ENCODE measurements at regions not wholly inside any gene's neighbourhood (a gene's known extent, or its start where the extent isn't known, plus 50 kb on each side); places are given as distances from the start of the nearest gene placed in this dataset.
A peak's percentile ranks its signal among the peaks of the same experiment; 100 is the strongest.

- H3K27ac ChIP-seq (ENCODE audit: low read length): no peak overlapping the region
- no peaks in the 10 kb centered on the region for H3K9me3 ChIP-seq (ENCODE audit: control insufficient read depth, insufficient read depth, low read length)
- no CpG with 5 or more reads among the region's 2 CpGs for WGBS (ENCODE audit: insufficient coverage, insufficient read length)
- H3K27me3 ChIP-seq (ENCODE audit: control insufficient read depth, insufficient read depth, low read length): no peaks in the 10 kb centered on the region
- H3K4me3 ChIP-seq (ENCODE audit: low read length): no peak overlapping the region
- peak; percentile 16 for DNase-seq (ENCODE audit: low read depth, low spot score)
- H3K36me3 ChIP-seq (ENCODE audit: control insufficient read depth, insufficient read depth, low read length): no peaks in the 10 kb centered on the region
- H3K4me1 ChIP-seq (ENCODE audit: control insufficient read depth, insufficient read depth, low read length): no peaks in the 10 kb centered on the region; the same call in 1 of the 2 replicates
Observed at GRCh38 chr12:63068857-63069442, 82.1 kb downstream of the AVPR1A start.

- Histone ChIP-seq H3K27me3 (ENCODE audit: control insufficient read depth, insufficient read depth, low read length) (no peaks in the 10 kb centered on the region), H3K9me3 (ENCODE audit: control insufficient read depth, insufficient read depth, low read length) (no peaks in the 10 kb centered on the region), H3K4me3 (ENCODE audit: low read length) (no peak overlapping the region), H3K36me3 (ENCODE audit: control insufficient read depth, insufficient read depth, low read length) (no peaks in the 10 kb centered on the region), H3K27ac (ENCODE audit: low read length) (no peak overlapping the region), H3K4me1 (ENCODE audit: control insufficient read depth, insufficient read depth, low read length) (no peaks in the 10 kb centered on the region; the same call in 1 of the 2 replicates)
- no CpG with 5 or more reads among the region's 4 CpGs for WGBS (ENCODE audit: insufficient coverage, insufficient read length)
- DNase-seq (ENCODE audit: low read depth, low spot score): no peak
Observed at GRCh38 chr12:63066782-63067181, 84.2 kb downstream of the AVPR1A start.

- Histone ChIP-seq H3K4me1 (ENCODE audit: control insufficient read depth, insufficient read depth, low read length) (no peaks in the 10 kb centered on the region; the same call in 1 of the 2 replicates), H3K27ac (ENCODE audit: low read length) (no peak overlapping the region), H3K4me3 (ENCODE audit: low read length) (no peak overlapping the region), H3K36me3 (ENCODE audit: control insufficient read depth, insufficient read depth, low read length) (no peaks in the 10 kb centered on the region), H3K9me3 (ENCODE audit: control insufficient read depth, insufficient read depth, low read length) (no peaks in the 10 kb centered on the region), H3K27me3 (ENCODE audit: control insufficient read depth, insufficient read depth, low read length) (no peaks in the 10 kb centered on the region)
- no CpG with 5 or more reads among the region's 1 CpG for WGBS (ENCODE audit: insufficient coverage, insufficient read length)
- DNase-seq (ENCODE audit: low read depth, low spot score): no peak
Observed at GRCh38 chr12:63066136-63066535, 84.9 kb downstream of the AVPR1A start.

GRCh38 chr12:63064080-63064479, 86.9 kb downstream of the AVPR1A start:
- H3K36me3 ChIP-seq (ENCODE audit: control insufficient read depth, insufficient read depth, low read length): no peaks in the 10 kb centered on the region
- no peak overlapping the region for H3K4me3 ChIP-seq (ENCODE audit: low read length)
- H3K27me3 ChIP-seq (ENCODE audit: control insufficient read depth, insufficient read depth, low read length): no peaks in the 10 kb centered on the region
- H3K27ac ChIP-seq (ENCODE audit: low read length): no peak overlapping the region
- no peak for DNase-seq (ENCODE audit: low read depth, low spot score)
- no peaks in the 10 kb centered on the region; the same call in 1 of the 2 replicates for H3K4me1 ChIP-seq (ENCODE audit: control insufficient read depth, insufficient read depth, low read length)
- no peaks in the 10 kb centered on the region for H3K9me3 ChIP-seq (ENCODE audit: control insufficient read depth, insufficient read depth, low read length)
- no CpG with 5 or more reads among the region's 1 CpG for WGBS (ENCODE audit: insufficient coverage, insufficient read length)

GRCh38 chr12:63056649-63057048, 94.4 kb downstream of the AVPR1A start:
- DNase-seq (ENCODE audit: low read depth, low spot score): no peak
- H3K9me3 ChIP-seq (ENCODE audit: control insufficient read depth, insufficient read depth, low read length): no peaks in the 10 kb centered on the region
- no peaks in the 10 kb centered on the region for H3K27me3 ChIP-seq (ENCODE audit: control insufficient read depth, insufficient read depth, low read length)
- H3K4me1 ChIP-seq (ENCODE audit: control insufficient read depth, insufficient read depth, low read length): no peaks in the 10 kb centered on the region
- no peaks in the 10 kb centered on the region for H3K36me3 ChIP-seq (ENCODE audit: control insufficient read depth, insufficient read depth, low read length)
- H3K4me3 ChIP-seq (ENCODE audit: low read length): no peak overlapping the region
- H3K27ac ChIP-seq (ENCODE audit: low read length): no peak overlapping the region

GRCh38 chr12:63052696-63053095, 98.3 kb downstream of the AVPR1A start:
- H3K4me1 ChIP-seq (ENCODE audit: control insufficient read depth, insufficient read depth, low read length): no peaks in the 10 kb centered on the region
- H3K27ac ChIP-seq (ENCODE audit: low read length): no peak overlapping the region
- no peaks in the 10 kb centered on the region; the same call in 1 of the 2 replicates for H3K27me3 ChIP-seq (ENCODE audit: control insufficient read depth, insufficient read depth, low read length)
- no peak overlapping the region for H3K4me3 ChIP-seq (ENCODE audit: low read length)
- no peaks in the 10 kb centered on the region for H3K36me3 ChIP-seq (ENCODE audit: control insufficient read depth, insufficient read depth, low read length)
- H3K9me3 ChIP-seq (ENCODE audit: control insufficient read depth, insufficient read depth, low read length): no peaks in the 10 kb centered on the region
- DNase-seq (ENCODE audit: low read depth, low spot score): no peak

GRCh38 chr12:63047146-63047545, 103.9 kb downstream of the AVPR1A start:
- WGBS (ENCODE audit: insufficient coverage, insufficient read length): no CpG with 5 or more reads among the region's 1 CpG
- DNase-seq (ENCODE audit: low read depth, low spot score): no peak
- Histone ChIP-seq H3K36me3 (ENCODE audit: control insufficient read depth, insufficient read depth, low read length) (no peaks in the 10 kb centered on the region), H3K27ac (ENCODE audit: low read length) (no peak overlapping the region), H3K9me3 (ENCODE audit: control insufficient read depth, insufficient read depth, low read length) (no peaks in the 10 kb centered on the region), H3K4me1 (ENCODE audit: control insufficient read depth, insufficient read depth, low read length) (no peaks in the 10 kb centered on the region), H3K4me3 (ENCODE audit: low read length) (no peak overlapping the region), H3K27me3 (ENCODE audit: control insufficient read depth, insufficient read depth, low read length) (no peaks in the 10 kb centered on the region; the same call in 1 of the 2 replicates)

- Histone ChIP-seq H3K4me3 (ENCODE audit: low read length) (no peak overlapping the region), H3K36me3 (ENCODE audit: control insufficient read depth, insufficient read depth, low read length) (no peaks in the 10 kb centered on the region), H3K9me3 (ENCODE audit: control insufficient read depth, insufficient read depth, low read length) (no peaks in the 10 kb centered on the region), H3K4me1 (ENCODE audit: control insufficient read depth, insufficient read depth, low read length) (no peaks in the 10 kb centered on the region), H3K27ac (ENCODE audit: low read length) (no peak overlapping the region), H3K27me3 (ENCODE audit: control insufficient read depth, insufficient read depth, low read length) (no peaks in the 10 kb centered on the region; the same call in 1 of the 2 replicates)
- DNase-seq (ENCODE audit: low read depth, low spot score): no peak
- WGBS (ENCODE audit: insufficient coverage, insufficient read length): no CpG with 5 or more reads among the region's 4 CpGs
Observed at GRCh38 chr12:63045020-63045860, 105.8 kb downstream of the AVPR1A start.

GRCh38 chr12:63042646-63043045, 107.7 kb upstream of the PPM1H start:
- Histone ChIP-seq H3K4me1 (ENCODE audit: control insufficient read depth, insufficient read depth, low read length) (no peaks in the 10 kb centered on the region), H3K27ac (ENCODE audit: low read length) (no peak overlapping the region), H3K36me3 (ENCODE audit: control insufficient read depth, insufficient read depth, low read length) (no peaks in the 10 kb centered on the region), H3K9me3 (ENCODE audit: control insufficient read depth, insufficient read depth, low read length) (no peaks in the 10 kb centered on the region), H3K4me3 (ENCODE audit: low read length) (no peak overlapping the region), H3K27me3 (ENCODE audit: control insufficient read depth, insufficient read depth, low read length) (no peaks in the 10 kb centered on the region)
- DNase-seq (ENCODE audit: low read depth, low spot score): no peak
- no CpG with 5 or more reads among the region's 1 CpG for whole genome bisulfite sequencing (ENCODE audit: insufficient coverage, insufficient read length)

- no peak for DNase-seq (ENCODE audit: low read depth, low spot score)
- H3K27me3 ChIP-seq (ENCODE audit: control insufficient read depth, insufficient read depth, low read length): no peaks in the 10 kb centered on the region
- H3K27ac ChIP-seq (ENCODE audit: low read length): no peak overlapping the region
- no peaks in the 10 kb centered on the region; the same call in 1 of the 2 replicates for H3K4me1 ChIP-seq (ENCODE audit: control insufficient read depth, insufficient read depth, low read length)
- no CpG with 5 or more reads among the region's 1 CpG for WGBS (ENCODE audit: insufficient coverage, insufficient read length)
- H3K4me3 ChIP-seq (ENCODE audit: low read length): no peak overlapping the region
- H3K9me3 ChIP-seq (ENCODE audit: control insufficient read depth, insufficient read depth, low read length): no peaks in the 10 kb centered on the region
- H3K36me3 ChIP-seq (ENCODE audit: control insufficient read depth, insufficient read depth, low read length): no peaks in the 10 kb centered on the region
Observed at GRCh38 chr12:63041601-63042000, 106.7 kb upstream of the PPM1H start.

All from iPS DF 6.9 (cell line).